ENCODE measurements at regions not wholly inside any gene's neighbourhood (a gene's known extent, or its start where the extent isn't known, plus 50 kb on each side); places are given as distances from the start of the nearest gene placed in this dataset.
"Not testable (repeated sequence)": the region's sequence is repeated elsewhere in the genome, so short reads cannot be mapped to it uniquely, and the experiment has no call there.

- H3K9me2 ChIP-seq (ENCODE audit: insufficient read depth); H3K79me2 ChIP-seq (ENCODE audit: insufficient read depth, low read length); H3K9me3 ChIP-seq (ENCODE audit: control insufficient read depth in 1 of 2, insufficient read depth in 1 of 2, low read depth in 1 of 2, low read length in 2 of 2); H3K4me1 ChIP-seq (ENCODE audit: control insufficient read depth in 1 of 2, insufficient read depth in 2 of 2, low read length in 2 of 2); BruUV-seq (replicated peaks); POLR2A ChIA-PET; intact Hi-C loops (cut with micrococcal nuclease); ATAC-seq; H3K4me2 ChIP-seq (ENCODE audit: low read length); DNase-seq (ENCODE audit: low read depth, low spot score); H4K20me1 ChIP-seq (ENCODE audit: insufficient read depth); H3K27ac ChIP-seq (ENCODE audit: low read depth, low read length); H2AFZ ChIP-seq (ENCODE audit: low read depth, low read length, poor library complexity, severe bottlenecking); H3K4me3 ChIP-seq (replicated peaks in 1 of 2; ENCODE audit: low read depth in 1 of 2, low read length in 2 of 2); RAD21 ChIA-PET (ENCODE audit: low non-redundant PET in 1 of 2, low total read pairs in 2 of 2, uncharacterized antibody in 2 of 2, unreplicated experiment in 2 of 2); H3K36me3 ChIP-seq (ENCODE audit: control insufficient read depth in 1 of 2, insufficient read depth in 2 of 2, low read length in 2 of 2); H3K9ac ChIP-seq (ENCODE audit: low read length): not testable (repeated sequence)
- peaks cover 34% of the 10 kb centered on the region for H3K27me3 ChIP-seq (ENCODE audit: insufficient read depth, low read length)
- CTCF ChIA-PET = interaction anchor here (0.8 kb wide), 1 partner anchor 21 kb away, joined by 3 read pairs; no protein-coding TSS in a partner anchor
Measured at GRCh38 chr12:107864727-107865126, 90.2 kb downstream of the ASCL4 start.

GRCh38 chr12:107873223-107873622, 98.7 kb downstream of the ASCL4 start:
- Histone ChIP-seq H3K27ac (ENCODE audit: low read depth, low read length) (no peak overlapping the region), H3K27me3 (ENCODE audit: insufficient read depth, low read length) (peaks cover 40% of the 10 kb centered on the region), H3K4me3 (replicated peaks in 1 of 2; ENCODE audit: low read depth in 1 of 2, low read length in 2 of 2) (no peak overlapping the region), H3K4me2 (ENCODE audit: low read length) (no peak overlapping the region), H3K4me1 (ENCODE audit: control insufficient read depth in 1 of 2, insufficient read depth in 2 of 2, low read length in 2 of 2) (no peaks in the 10 kb centered on the region), H2AFZ (ENCODE audit: low read depth, low read length, poor library complexity, severe bottlenecking) (no peak overlapping the region), H3K79me2 (ENCODE audit: insufficient read depth, low read length) (no peaks in the 10 kb centered on the region), H4K20me1 (ENCODE audit: insufficient read depth) (no peaks in the 10 kb centered on the region), H3K9ac (ENCODE audit: low read length) (no peak overlapping the region), H3K9me2 (ENCODE audit: insufficient read depth) (no peaks in the 10 kb centered on the region), H3K9me3 (ENCODE audit: control insufficient read depth in 1 of 2, insufficient read depth in 1 of 2, low read depth in 1 of 2, low read length in 2 of 2) (no peaks in the 10 kb centered on the region), H3K36me3 (ENCODE audit: control insufficient read depth in 1 of 2, insufficient read depth in 2 of 2, low read length in 2 of 2) (no peaks in the 10 kb centered on the region)
- ATAC-seq = no peak
- CTCF ChIA-PET = interaction anchor here (1.2 kb wide), 1 partner anchor 12 kb away, joined by 3 read pairs; no protein-coding TSS in a partner anchor
- no TSS peak for BruUV-seq (replicated peaks)
- RAD21 ChIA-PET (ENCODE audit: low non-redundant PET in 1 of 2, low total read pairs in 2 of 2, uncharacterized antibody in 2 of 2, unreplicated experiment in 2 of 2) = no interaction called here
- DNase-seq (ENCODE audit: low read depth, low spot score) = no peak
- intact Hi-C loops (cut with micrococcal nuclease) = no loop called here
- POLR2A ChIA-PET = no interaction called here
- no peak for TF ChIP-seq SRF (IDR thresholded peaks at IDR 0.05; ENCODE audit: low read depth)
- no peak for TF ChIP-seq JUND (IDR thresholded peaks at IDR 0.05)
- TF ChIP-seq EZH2 (IDR thresholded peaks at IDR 0.05) = no peak
- TF ChIP-seq TCF7L2 (IDR thresholded peaks at IDR 0.05; ENCODE audit: borderline replicate concordance, extremely low read depth, insufficient read depth, insufficient read length) = no peak
- TF ChIP-seq EZH2phosphoT487 (IDR thresholded peaks at IDR 0.05; ENCODE audit: borderline replicate concordance) = no peak
- no peak for TF ChIP-seq ZNF274 (IDR thresholded peaks at IDR 0.05; ENCODE audit: low read depth, low read length)
- no peak for TF ChIP-seq MAX (IDR thresholded peaks at IDR 0.05)
- TF ChIP-seq POLR2A (IDR thresholded peaks at IDR 0.05; ENCODE audit: borderline replicate concordance, extremely low read depth, insufficient read depth, insufficient read length) = no peak
- no peak for TF ChIP-seq ZFX (IDR thresholded peaks at IDR 0.05)
- no peak for TF ChIP-seq YY1 (IDR thresholded peaks at IDR 0.05; ENCODE audit: extremely low read depth, insufficient replicate concordance, low read depth, low read length)
- TF ChIP-seq POLR2AphosphoS5 (IDR thresholded peaks at IDR 0.05; ENCODE audit: low read depth, low read length) = no peak
- TF ChIP-seq SP1 (IDR thresholded peaks at IDR 0.05; ENCODE audit: low read depth) = no peak
- no peak for TF ChIP-seq SIN3A (IDR thresholded peaks at IDR 0.05; ENCODE audit: low read depth)
- no peak for TF ChIP-seq ZBTB33 (IDR thresholded peaks at IDR 0.05; ENCODE audit: extremely low read depth, insufficient replicate concordance, low read length)
- TF ChIP-seq REST (IDR thresholded peaks at IDR 0.05; ENCODE audit: low read depth) = no peak
- TF ChIP-seq CEBPB (IDR thresholded peaks at IDR 0.05; ENCODE audit: low read depth) = no peak
- TF ChIP-seq EGR1 (IDR thresholded peaks at IDR 0.05; ENCODE audit: low read depth) = no peak
- no peak for TF ChIP-seq ELF1 (IDR thresholded peaks at IDR 0.05; ENCODE audit: borderline replicate concordance, low read depth)

All from HCT116 (cell line).